K562 (cell line): ENCODE measurements at regions not wholly inside any gene's neighbourhood (a gene's known extent, or its start where the extent isn't known, plus 50 kb on each side); places are given as distances from the start of the nearest gene placed in this dataset.

Experiments used
- BACH1 ChIP-seq: fragments of 200-800 bp; sonication (Bioruptor generic); IDR thresholded peaks from 2 replicates; pipeline ENCODE4 v1.6.1; 2016; ENCODE audit warnings: missing genetic modification characterization, missing compliant biosample characterization
- BRD4 ChIP-seq: fragments of 200-600 bp; sonication (generic); IDR thresholded peaks from 2 replicates; pipeline ENCODE4 v1.6.1; 2017; ENCODE audit warnings: inconsistent platforms
- DPF2 ChIP-seq: fragments of 450-650 bp; IDR thresholded peaks from 2 replicates; pipeline ENCODE4 v1.6.1; 2016
- EP300 ChIP-seq: IDR thresholded peaks from 2 replicates; pipeline ENCODE4 v1.6.1; 2012; ENCODE audit warnings: low read length, improper control_type of control experiment
- FOXA3 ChIP-seq, 2 experiments: fragments of 450-650 bp in 1 of 2; sonication (generic) in 1 of 2; formaldehyde crosslinking; IDR thresholded peaks in 1 of 2; conservative IDR thresholded peaks in 1 of 2; 2 replicates each; pipeline versions ENCODE4 v1.4.0 to v1.8.0; 2020 to 2022; ENCODE audit warnings: mild to moderate bottlenecking in 2 of 2, missing genetic modification reagents in 1 of 2
- FOXK2 ChIP-seq, 2 experiments: fragments of 450-650 bp; IDR thresholded peaks in 1 of 2; conservative IDR thresholded peaks in 1 of 2; 2 replicates each; pipeline ENCODE4 v1.6.1; 2016; ENCODE audit warnings: low read depth in 2 of 2, mild to moderate bottlenecking in 1 of 2
- FOXM1 ChIP-seq, 2 experiments: fragments of 450-650 bp in 1 of 2; sonication (generic) in 1 of 2; formaldehyde crosslinking in 1 of 2; IDR thresholded peaks; 2 replicates each; pipeline versions ENCODE4 v1.6.1 to v1.9.0; 2017 to 2022; ENCODE audit warnings: low read depth in 2 of 2, mild to moderate bottlenecking in 2 of 2, missing genetic modification reagents in 1 of 2, moderate library complexity in 1 of 2
- FUS ChIP-seq: fragments of 200-400 bp; formaldehyde crosslinking; optimal IDR thresholded peaks from 2 replicates; pipeline ENCODE3; 2017; ENCODE audit warnings: low read depth, low read length
- HNRNPH1 ChIP-seq: fragments of 200-400 bp; formaldehyde crosslinking; optimal IDR thresholded peaks from 2 replicates; pipeline ENCODE3; 2017; ENCODE audit warnings: low read depth, mild to moderate bottlenecking, low read length, moderate library complexity
- IRF2 ChIP-seq: sonication (generic); formaldehyde crosslinking; IDR thresholded peaks from 2 replicates; pipeline ENCODE4 v1.8.1; 2022; ENCODE audit warnings: mild to moderate bottlenecking, missing genetic modification reagents
- KDM2B ChIP-seq: fragments of 250-450 bp; sonication (Bioruptor Pico); IDR thresholded peaks from 2 replicates; pipeline ENCODE4 v1.8.0; 2021; ENCODE audit warnings: mild to moderate bottlenecking, moderate library complexity
- MITF ChIP-seq: IDR thresholded peaks from 2 replicates; pipeline ENCODE4 v1.6.1; 2014; ENCODE audit warnings: antibody characterized with exemption
- MTF1 ChIP-seq: fragments of 250-450 bp; sonication (Bioruptor Pico); IDR thresholded peaks from 2 replicates; pipeline ENCODE4 v1.9.0; 2021; ENCODE audit warnings: moderate library complexity, mild to moderate bottlenecking, inconsistent platforms, borderline replicate concordance
- MXI1 ChIP-seq: IDR thresholded peaks from 2 replicates; pipeline ENCODE4 v1.6.1; 2011; ENCODE audit warnings: low read depth, mild to moderate bottlenecking, improper control_type of control experiment, low read length
- NR2C1 ChIP-seq, 2 experiments: fragments of 450-650 bp; IDR thresholded peaks; 2 replicates each; pipeline ENCODE4 v1.6.1; 2017; ENCODE audit warnings: mild to moderate bottlenecking in 2 of 2, antibody characterized with exemption in 1 of 2, inconsistent platforms in 1 of 2, missing compliant biosample characterization in 1 of 2, missing genetic modification characterization in 1 of 2
- NRF1 ChIP-seq, 2 experiments: fragments of 450-650 bp; IDR thresholded peaks in 1 of 2; conservative IDR thresholded peaks in 1 of 2; 2 replicates each; pipeline ENCODE4 v1.6.1; 2014; ENCODE audit warnings: mild to moderate bottlenecking in 2 of 2
- SFPQ ChIP-seq: fragments of 200-400 bp; formaldehyde crosslinking; IDR thresholded peaks from 2 replicates; pipeline ENCODE4 v1.6.1; 2017; ENCODE audit warnings: mild to moderate bottlenecking, low read depth, low read length, moderate library complexity
- SMARCB1 ChIP-seq: IDR thresholded peaks from 2 replicates; pipeline ENCODE4 v1.6.1; 2011; ENCODE audit warnings: improper control_type of control experiment, low read depth; ENCODE audit not compliant: insufficient read length
- SMC3 ChIP-seq: conservative IDR thresholded peaks from 2 replicates; pipeline ENCODE4 v1.6.1; 2011; ENCODE audit warnings: low read depth, low read length, improper control_type of control experiment; ENCODE audit not compliant: insufficient read depth
- ZBTB34 ChIP-seq: fragments of 250-450 bp; sonication (Bioruptor Pico); IDR thresholded peaks from 2 replicates; pipeline ENCODE4 v1.8.0; 2021; ENCODE audit warnings: mild to moderate bottlenecking, moderate library complexity
- ZNF277 ChIP-seq: fragments of 250-450 bp; sonication (Bioruptor Pico); IDR thresholded peaks from 2 replicates; pipeline ENCODE4 v1.8.0; 2022; ENCODE audit warnings: inconsistent platforms, mild to moderate bottlenecking, moderate library complexity, borderline replicate concordance
- ZNF584 ChIP-seq: fragments of 200-800 bp; sonication (Bioruptor generic); IDR thresholded peaks from 2 replicates; pipeline ENCODE4 v1.6.1; 2016; ENCODE audit warnings: low read depth, mild to moderate bottlenecking, missing genetic modification characterization, missing compliant biosample characterization

GRCh38 chr2:195486987-195487644 lies 169.9 kb upstream of the SLC39A10 start (continued):
- TF ChIP-seq ZNF277 (CRISPR knock-in tag), result no peak
- TF ChIP-seq ZNF584 (CRISPR knock-in tag), result no peak
- TF ChIP-seq MTF1, result no peak
- TF ChIP-seq NRF1 (conservative IDR thresholded peaks at IDR 0.05 in 1 of 2, IDR thresholded peaks at IDR 0.05 in 1 of 2), result no peak
- peak; percentile 97 for TF ChIP-seq DPF2
- peak; percentile 99 for TF ChIP-seq EP300
- no peak for TF ChIP-seq KDM2B (CRISPR knock-in tag)
- TF ChIP-seq FUS, result no peak
- TF ChIP-seq BACH1, result no peak; the same call in 1 of the 2 replicates
- TF ChIP-seq MXI1, result no peak
- TF ChIP-seq SMARCB1, result no peak
- no peak for TF ChIP-seq SFPQ
- peak; percentile 84 for TF ChIP-seq FOXM1 (IDR thresholded peaks at IDR 0.05; ENCODE audit: low read depth)
- TF ChIP-seq FOXM1 (CRISPR knock-in tag; IDR thresholded peaks at IDR 0.05; ENCODE audit: low read depth), result no peak
- TF ChIP-seq FOXA3 (CRISPR knock-in tag; conservative IDR thresholded peaks at IDR 0.05 in 1 of 2, IDR thresholded peaks at IDR 0.05 in 1 of 2), result no peak
- no peak for TF ChIP-seq HNRNPH1
- no peak for TF ChIP-seq IRF2 (CRISPR knock-in tag)
- TF ChIP-seq ZBTB34 (CRISPR knock-in tag), result no peak
- TF ChIP-seq MITF, result no peak
- no peak for TF ChIP-seq BRD4
- TF ChIP-seq NR2C1 (IDR thresholded peaks at IDR 0.05), result no peak
- 0 out of 2 replicates have a peak, but pooled peaks have one; percentile 15 for TF ChIP-seq NR2C1 (tag; IDR thresholded peaks at IDR 0.05)
- no peak for TF ChIP-seq SMC3
- TF ChIP-seq FOXK2 (conservative IDR thresholded peaks at IDR 0.05 in 1 of 2, IDR thresholded peaks at IDR 0.05 in 1 of 2; ENCODE audit: low read depth in 2 of 2), result 0 out of 4 replicates have a peak, but pooled peaks of 1 of the 2 experiments have one; percentile 12
